ENCODE measurements at regions not wholly inside any gene's neighbourhood (a gene's known extent, or its start where the extent isn't known, plus 50 kb on each side); places are given as distances from the start of the nearest gene placed in this dataset.

DNA sequence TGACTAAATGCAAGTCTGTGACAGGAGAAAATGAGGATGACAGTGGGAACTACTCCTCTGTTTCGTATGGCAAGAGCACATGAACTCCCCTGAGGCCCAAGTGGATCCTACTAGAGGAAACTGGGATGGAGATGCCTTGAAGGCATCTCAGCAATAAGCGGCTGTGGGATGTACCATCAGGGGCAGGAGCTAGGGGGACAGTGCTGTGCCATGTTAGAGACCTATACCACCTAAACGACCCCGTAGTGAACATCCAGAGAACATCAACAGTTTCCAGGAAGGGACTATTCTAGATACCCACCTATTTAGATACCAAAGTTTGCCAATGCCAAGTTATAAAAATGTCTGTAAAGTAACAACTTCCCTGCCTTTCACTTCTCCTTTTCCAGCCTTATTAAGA lies 860.8 kb upstream of the ACVR2A start:
- TF ChIP-seq EP300 (IDR thresholded peaks at IDR 0.05), result no peak
- TF ChIP-seq, protein P1, sequence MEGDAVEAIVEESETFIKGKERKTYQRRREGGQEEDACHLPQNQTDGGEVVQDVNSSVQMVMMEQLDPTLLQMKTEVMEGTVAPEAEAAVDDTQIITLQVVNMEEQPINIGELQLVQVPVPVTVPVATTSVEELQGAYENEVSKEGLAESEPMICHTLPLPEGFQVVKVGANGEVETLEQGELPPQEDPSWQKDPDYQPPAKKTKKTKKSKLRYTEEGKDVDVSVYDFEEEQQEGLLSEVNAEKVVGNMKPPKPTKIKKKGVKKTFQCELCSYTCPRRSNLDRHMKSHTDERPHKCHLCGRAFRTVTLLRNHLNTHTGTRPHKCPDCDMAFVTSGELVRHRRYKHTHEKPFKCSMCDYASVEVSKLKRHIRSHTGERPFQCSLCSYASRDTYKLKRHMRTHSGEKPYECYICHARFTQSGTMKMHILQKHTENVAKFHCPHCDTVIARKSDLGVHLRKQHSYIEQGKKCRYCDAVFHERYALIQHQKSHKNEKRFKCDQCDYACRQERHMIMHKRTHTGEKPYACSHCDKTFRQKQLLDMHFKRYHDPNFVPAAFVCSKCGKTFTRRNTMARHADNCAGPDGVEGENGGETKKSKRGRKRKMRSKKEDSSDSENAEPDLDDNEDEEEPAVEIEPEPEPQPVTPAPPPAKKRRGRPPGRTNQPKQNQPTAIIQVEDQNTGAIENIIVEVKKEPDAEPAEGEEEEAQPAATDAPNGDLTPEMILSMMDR (IDR thresholded peaks at IDR 0.05), result no peak
